UCSD-AML1 (cell line): ENCODE measurements at regions not wholly inside any gene's neighbourhood (a gene's known extent, or its start where the extent isn't known, plus 50 kb on each side); places are given as distances from the start of the nearest gene placed in this dataset.
"Not testable (repeated sequence)": the region's sequence is repeated elsewhere in the genome, so short reads cannot be mapped to it uniquely, and the experiment has no call there.

ENCODE experiments used
- DNase-seq: peaks from one replicate; lab custom pipeline; 2025; ENCODE audit not compliant: unreplicated experiment; lab: John Stamatoyannopoulos, UW

GRCh38 chr3:164393171-164393570, 685.1 kb downstream of the SI start:
- DNase-seq = no peak

GRCh38 chr3:164390046-164390445, 688.2 kb downstream of the SI start:
- DNase-seq = no peak

- DNase-seq = no peak
Measured at GRCh38 chr3:164387236-164387635, 691.1 kb downstream of the SI start.

- no peak for DNase-seq
Measured at GRCh38 chr3:164380156-164380555, 698.1 kb downstream of the SI start.

- DNase-seq = no peak
Measured at GRCh38 chr3:164377466-164377865, 700.8 kb downstream of the SI start.

GRCh38 chr3:164375995-164376394, 702.3 kb downstream of the SI start:
- DNase-seq = no peak

- no peak for DNase-seq
Measured at GRCh38 chr3:164375538-164375937, 702.8 kb downstream of the SI start.

GRCh38 chr3:164371681-164372080, 706.6 kb downstream of the SI start:
- DNase-seq = no peak

GRCh38 chr3:164370970-164371369, 707.3 kb downstream of the SI start:
- no peak for DNase-seq

- DNase-seq = no peak
Measured at GRCh38 chr3:164365242-164365641, 713.1 kb downstream of the SI start.

GRCh38 chr3:164364111-164364510, 714.2 kb downstream of the SI start:
- no peak for DNase-seq

GRCh38 chr3:164360738-164361406, 717.4 kb downstream of the SI start:
- DNase-seq = no peak

- DNase-seq = no peak
Measured at GRCh38 chr3:164360078-164360578, 718.2 kb downstream of the SI start.

GRCh38 chr3:164352991-164353390, 725.3 kb downstream of the SI start:
- no peak for DNase-seq

- DNase-seq = no peak
Measured at GRCh38 chr3:164351131-164351530, 727.2 kb downstream of the SI start.

- DNase-seq = not testable (repeated sequence)
Measured at GRCh38 chr3:164342206-164342605, 736.1 kb downstream of the SI start.

- DNase-seq = no peak
Measured at GRCh38 chr3:164341086-164341485, 737.2 kb downstream of the SI start.

GRCh38 chr3:164340273-164340672, 738.0 kb downstream of the SI start:
- DNase-seq = no peak

GRCh38 chr3:164332831-164333802, 745.2 kb downstream of the SI start:
- DNase-seq = no peak

GRCh38 chr3:164326714-164327113, 751.6 kb downstream of the SI start:
- no peak for DNase-seq

- no peak for DNase-seq
Measured at GRCh38 chr3:164320962-164321361, 757.3 kb downstream of the SI start.

GRCh38 chr3:164306042-164306441, 772.3 kb downstream of the SI start:
- no peak for DNase-seq
